Stimulated activated CD8-positive, alpha-beta memory T cell treated with anti-CD3 and anti-CD28 coated beads, Interleukin-7, amount 100 ng/mL, for 24 hours (primary cell): ENCODE measurements at regions not wholly inside any gene's neighbourhood (a gene's known extent, or its start where the extent isn't known, plus 50 kb on each side); places are given as distances from the start of the nearest gene placed in this dataset.

Source experiments
- DNase-seq: peaks from one replicate; pipeline ENCODE4 v3.0.0-alpha.2; 2020; ENCODE audit warnings: low read depth

GRCh38 chr2:16003809-16004208 is 63.5 kb downstream of the MYCN start:
- no peak for DNase-seq

- no peak for DNase-seq
These were observed 62.8 kb downstream of the MYCN start for GRCh38 chr2:16003152-16003551.

- no peak for DNase-seq
These were observed 62.2 kb downstream of the MYCN start for GRCh38 chr2:16002575-16002974.

- DNase-seq = no peak
These were observed 61.8 kb downstream of the MYCN start for GRCh38 chr2:16002144-16002543.

- no peak for DNase-seq
These were observed 60.3 kb downstream of the MYCN start for GRCh38 chr2:16000642-16001041.

GRCh38 chr2:15999596-16000469 is 59.5 kb downstream of the MYCN start:
- DNase-seq = no peak

- no peak for DNase-seq
These were observed 57.5 kb downstream of the MYCN start for GRCh38 chr2:15997728-15998280.

GRCh38 chr2:15996536-15997423 is 56.4 kb downstream of the MYCN start:
- no peak for DNase-seq
